Natural killer cell (primary cell): ENCODE measurements at regions not wholly inside any gene's neighbourhood (a gene's known extent, or its start where the extent isn't known, plus 50 kb on each side); places are given as distances from the start of the nearest gene placed in this dataset.

Source experiments
- ATAC-seq, 3 donors: fragments of 150-1000 bp in 2 of 3; fragments of 200-7000 bp in 1 of 3; cut with Tn5 transposase; 1 replicate in 1 of 3; 2 replicates in 2 of 3; pipeline ENCODE4 v1.10.0; 2021; ENCODE audit warnings: mild to moderate bottlenecking in 2 of 3, moderate library complexity in 2 of 3
- DNase-seq, 2 donors: peaks; one replicate each; pipeline versions ENCODE4 v3.0.0 to v3.0.0-alpha.2; 2013 to 2021; ENCODE audit warnings: mixed read lengths in 1 of 2
- H3K27ac ChIP-seq: one replicate; pipeline ENCODE4 v1.5.1; 2013; ENCODE audit warnings: mild to moderate bottlenecking, low read length
- H3K27me3 ChIP-seq: one replicate; pipeline ENCODE4 v1.6.1; 2013; ENCODE audit warnings: low read length; ENCODE audit not compliant: control insufficient read depth, insufficient read depth
- H3K36me3 ChIP-seq: one replicate; pipeline ENCODE4 v1.6.1; 2013; ENCODE audit warnings: low read length; ENCODE audit not compliant: control insufficient read depth, insufficient read depth
- H3K4me1 ChIP-seq: one replicate; pipeline ENCODE4 v1.6.1; 2013; ENCODE audit warnings: low read length; ENCODE audit not compliant: control insufficient read depth, insufficient read depth
- H3K4me3 ChIP-seq: one replicate; pipeline ENCODE4 v1.5.1; 2013; ENCODE audit warnings: low read length
- H3K9me3 ChIP-seq: one replicate; pipeline ENCODE4 v1.6.1; 2013; ENCODE audit warnings: low read length; ENCODE audit not compliant: control insufficient read depth, insufficient read depth
- H3K27ac Mint-ChIP-seq, 2 donors: one replicate each; pipeline ENCODE4 v1.8.0; 2022; ENCODE audit warnings: mild to moderate bottlenecking in 2 of 2, mixed read lengths in 2 of 2, moderate library complexity in 1 of 2
- H3K27me3 Mint-ChIP-seq, 2 donors: one replicate each; pipeline ENCODE4 v1.8.0; 2022; ENCODE audit warnings: low read depth in 2 of 2, mixed read lengths in 2 of 2
- H3K36me3 Mint-ChIP-seq: one replicate; pipeline ENCODE4 v1.8.0; 2022; ENCODE audit warnings: mixed read lengths
- H3K4me1 Mint-ChIP-seq, 2 donors: one replicate each; pipeline ENCODE4 v1.8.0; 2022; ENCODE audit warnings: mixed read lengths in 2 of 2
- H3K4me3 Mint-ChIP-seq: one replicate; pipeline ENCODE4 v1.8.0; 2022; ENCODE audit warnings: mild to moderate bottlenecking, moderate library complexity, mixed read lengths
- H3K9me3 Mint-ChIP-seq, 2 donors: one replicate each; pipeline ENCODE4 v1.8.0; 2022; ENCODE audit warnings: mixed read lengths in 2 of 2
- WGBS: methylation state at CpG from one replicate; pipeline ENCODE4 v1.1.7; 2013; ENCODE audit warnings: missing lambda C conversion rate; ENCODE audit not compliant: insufficient coverage; 5-methylcytosine and 5-hydroxymethylcytosine counted together
- intact Hi-C: fragments of 100-400 bp; cut with micrococcal nuclease; formaldehyde crosslinking; loops from one replicate; pipeline ENCODE4 v1.14.2; 2022
- TF ChIP-seq, protein P1 (sequence below): fragments of 200-600 bp; IDR thresholded peaks from one replicate; pipeline ENCODE4 v1.8.0; 2022; ENCODE audit warnings: antibody characterized with exemption

DNA sequence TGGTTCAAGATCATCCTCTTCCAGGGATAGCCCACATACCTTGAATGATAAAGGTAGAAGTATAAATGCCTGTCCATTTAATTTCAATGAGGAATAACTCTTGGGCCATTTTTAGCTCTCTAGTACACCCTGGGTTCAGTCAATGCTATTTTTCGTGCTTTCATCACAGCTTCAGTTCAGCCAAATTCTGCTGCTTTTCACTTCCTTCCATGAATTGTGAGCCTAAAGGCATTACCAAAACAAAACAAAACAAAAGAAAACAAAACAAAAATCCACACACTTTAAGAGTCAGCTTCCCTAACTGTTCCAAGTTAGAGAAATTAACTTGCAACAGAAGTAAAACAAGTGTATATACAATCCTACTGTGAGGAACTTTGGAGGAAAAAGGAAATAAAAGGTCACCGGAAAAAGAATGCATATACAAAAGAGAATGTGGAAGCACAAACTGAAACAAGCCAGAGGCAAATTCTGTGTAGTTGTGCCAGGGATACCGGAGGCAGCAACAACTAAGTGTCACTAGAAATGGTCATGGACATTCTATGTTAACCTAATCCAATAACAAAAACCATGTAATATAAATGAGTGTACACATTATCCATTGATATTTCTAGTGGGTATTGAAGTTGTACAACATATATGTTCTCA is 423.1 kb downstream of the KCTD8 start:
- no peak for ATAC-seq
- peaks cover 12% of the 10 kb centered on the region for H3K36me3 Mint-ChIP-seq

DNA sequence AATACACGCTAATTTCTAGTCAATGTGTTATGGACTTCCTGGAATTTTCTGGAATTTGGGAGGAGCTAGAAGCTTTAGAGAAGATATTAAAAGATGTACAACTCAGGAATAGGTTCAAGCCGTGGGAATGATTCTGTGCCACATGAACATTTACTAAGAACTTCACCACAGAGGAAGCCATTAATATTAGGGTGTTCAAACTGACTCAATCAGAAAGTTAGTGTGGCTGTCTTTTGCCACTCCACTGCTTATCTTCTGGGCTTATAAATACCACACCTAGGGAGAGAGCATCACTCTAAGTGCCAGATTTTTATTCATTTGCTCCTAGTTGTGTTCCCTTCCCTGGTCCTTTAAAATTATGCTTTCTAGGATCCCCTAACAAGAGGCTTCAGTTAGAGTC is 409.8 kb downstream of the KCTD8 start:
- Histone ChIP-seq H3K4me3 (no peak overlapping the region), H3K9me3 (peaks cover 9% of the 10 kb centered on the region), H3K27ac (no peak overlapping the region), H3K4me1 (no peaks in the 10 kb centered on the region), H3K36me3 (no peaks in the 10 kb centered on the region), H3K27me3 (no peaks in the 10 kb centered on the region)
- 90% methylated on average over 1 of the region's 2 CpGs for whole genome bisulfite sequencing
- intact Hi-C loops: no loop called here
- no peaks in the 10 kb centered on the region for H3K4me1 Mint-ChIP-seq
- H3K9me3 Mint-ChIP-seq: peaks cover 14 to 22% of the 10 kb centered on the region in 2 donors
- TF ChIP-seq, protein P1, sequence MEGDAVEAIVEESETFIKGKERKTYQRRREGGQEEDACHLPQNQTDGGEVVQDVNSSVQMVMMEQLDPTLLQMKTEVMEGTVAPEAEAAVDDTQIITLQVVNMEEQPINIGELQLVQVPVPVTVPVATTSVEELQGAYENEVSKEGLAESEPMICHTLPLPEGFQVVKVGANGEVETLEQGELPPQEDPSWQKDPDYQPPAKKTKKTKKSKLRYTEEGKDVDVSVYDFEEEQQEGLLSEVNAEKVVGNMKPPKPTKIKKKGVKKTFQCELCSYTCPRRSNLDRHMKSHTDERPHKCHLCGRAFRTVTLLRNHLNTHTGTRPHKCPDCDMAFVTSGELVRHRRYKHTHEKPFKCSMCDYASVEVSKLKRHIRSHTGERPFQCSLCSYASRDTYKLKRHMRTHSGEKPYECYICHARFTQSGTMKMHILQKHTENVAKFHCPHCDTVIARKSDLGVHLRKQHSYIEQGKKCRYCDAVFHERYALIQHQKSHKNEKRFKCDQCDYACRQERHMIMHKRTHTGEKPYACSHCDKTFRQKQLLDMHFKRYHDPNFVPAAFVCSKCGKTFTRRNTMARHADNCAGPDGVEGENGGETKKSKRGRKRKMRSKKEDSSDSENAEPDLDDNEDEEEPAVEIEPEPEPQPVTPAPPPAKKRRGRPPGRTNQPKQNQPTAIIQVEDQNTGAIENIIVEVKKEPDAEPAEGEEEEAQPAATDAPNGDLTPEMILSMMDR: no peak
- no peak overlapping the region for H3K4me3 Mint-ChIP-seq
- no peak for DNase-seq
- H3K27ac Mint-ChIP-seq: no peak overlapping the region
- ATAC-seq: no peak
- peaks cover 12% of the 10 kb centered on the region for H3K36me3 Mint-ChIP-seq
- H3K27me3 Mint-ChIP-seq: no peaks in the 10 kb centered on the region

More for the DNA sequence above, 423.1 kb downstream of the KCTD8 start:
- TF ChIP-seq, protein P1: no peak
- no peak overlapping the region for H3K4me3 ChIP-seq
- intact Hi-C loops: no loop called here
- 56% methylated on average over 3 of the region's 3 CpGs for WGBS
- H3K9me3 ChIP-seq: peaks cover under 1% of the 10 kb centered on the region
- Mint-ChIP-seq H3K27me3 (no peaks in the 10 kb centered on the region), H3K27ac (no peak overlapping the region), H3K9me3 (peaks cover 14 to 21% of the 10 kb centered on the region in 2 donors), H3K4me1 (no peaks in the 10 kb centered on the region), H3K4me3 (no peak overlapping the region)
- no peak overlapping the region for H3K27ac ChIP-seq
- H3K4me1 ChIP-seq: no peaks in the 10 kb centered on the region
- DNase-seq: no peak
- no peaks in the 10 kb centered on the region for H3K36me3 ChIP-seq
- no peaks in the 10 kb centered on the region for H3K27me3 ChIP-seq

DNA sequence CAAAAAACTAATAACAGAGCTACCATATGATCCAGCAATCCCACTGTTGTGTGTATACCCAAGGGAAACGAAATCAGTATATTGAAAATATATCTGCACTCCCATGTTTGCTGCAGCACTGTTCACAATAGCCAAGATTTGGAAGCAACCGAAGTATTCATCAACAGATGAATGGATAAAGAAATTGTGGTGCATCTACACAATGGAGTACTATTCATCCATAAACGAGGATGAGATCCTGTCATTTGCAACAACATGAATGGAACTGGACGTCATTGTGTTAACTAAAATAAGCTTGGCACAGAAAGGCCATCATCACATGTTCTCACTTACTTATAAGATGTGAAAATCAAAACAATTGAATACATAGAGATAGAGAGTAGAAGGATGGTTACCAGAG is 402.1 kb downstream of the KCTD8 start:
- H3K9me3 ChIP-seq: no peaks in the 10 kb centered on the region
- H3K36me3 ChIP-seq: no peaks in the 10 kb centered on the region
- intact Hi-C loops: no loop called here
- no peak for DNase-seq
- H3K9me3 Mint-ChIP-seq: peaks cover 15 to 27% of the 10 kb centered on the region in 2 donors
- H3K4me3 Mint-ChIP-seq: no peak overlapping the region
- no peaks in the 10 kb centered on the region for H3K27me3 Mint-ChIP-seq
- no peaks in the 10 kb centered on the region for H3K4me1 Mint-ChIP-seq
- no peak for ATAC-seq
- H3K4me3 ChIP-seq: no peak overlapping the region
- TF ChIP-seq, protein P1: no peak
- H3K4me1 ChIP-seq: no peaks in the 10 kb centered on the region
- H3K36me3 Mint-ChIP-seq: peaks cover 12% of the 10 kb centered on the region
- no peak overlapping the region for H3K27ac ChIP-seq
- 82% methylated on average over 4 of the region's 4 CpGs for WGBS
- H3K27me3 ChIP-seq: no peaks in the 10 kb centered on the region
- no peak overlapping the region for H3K27ac Mint-ChIP-seq

DNA sequence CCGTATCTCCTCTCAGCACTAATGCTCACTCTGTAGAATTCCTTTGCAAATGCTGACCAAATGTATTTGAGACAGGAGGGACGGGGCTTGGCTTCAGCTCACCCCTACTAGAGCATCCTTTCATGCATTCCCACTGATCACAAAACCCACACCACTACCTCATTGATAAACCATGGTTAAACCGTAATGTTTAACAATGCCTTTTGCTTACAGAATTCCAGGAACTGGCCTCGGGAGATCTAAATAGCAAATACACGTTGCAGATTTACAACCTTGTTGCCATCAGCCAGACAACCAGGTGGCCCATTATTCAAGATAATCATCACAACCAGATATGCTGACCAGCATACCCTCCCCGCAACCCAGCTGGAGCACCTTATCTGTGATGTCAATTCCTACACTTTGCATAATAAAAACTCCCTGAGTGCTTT is 391.9 kb downstream of the KCTD8 start:
- no peak for DNase-seq
- Histone ChIP-seq H3K27me3 (no peaks in the 10 kb centered on the region), H3K4me1 (no peaks in the 10 kb centered on the region), H3K9me3 (no peaks in the 10 kb centered on the region), H3K36me3 (no peaks in the 10 kb centered on the region), H3K27ac (no peak overlapping the region), H3K4me3 (no peak overlapping the region)
- no peaks in the 10 kb centered on the region for H3K4me1 Mint-ChIP-seq
- TF ChIP-seq, protein P1: no peak
- ATAC-seq: no peak
- no peak overlapping the region for H3K4me3 Mint-ChIP-seq
- 32% methylated on average over 6 of the region's 6 CpGs for WGBS
- intact Hi-C loops: no loop called here
- no peak overlapping the region for H3K27ac Mint-ChIP-seq
- peaks cover 11 to 22% of the 10 kb centered on the region in 2 donors for H3K9me3 Mint-ChIP-seq
- H3K36me3 Mint-ChIP-seq: peaks cover 16% of the 10 kb centered on the region
- H3K27me3 Mint-ChIP-seq: no peaks in the 10 kb centered on the region
